ENCODE measurements at regions not wholly inside any gene's neighbourhood (a gene's known extent, or its start where the extent isn't known, plus 50 kb on each side); places are given as distances from the start of the nearest gene placed in this dataset.
"Not testable (repeated sequence)": the region's sequence is repeated elsewhere in the genome, so short reads cannot be mapped to it uniquely, and the experiment has no call there.

DNA sequence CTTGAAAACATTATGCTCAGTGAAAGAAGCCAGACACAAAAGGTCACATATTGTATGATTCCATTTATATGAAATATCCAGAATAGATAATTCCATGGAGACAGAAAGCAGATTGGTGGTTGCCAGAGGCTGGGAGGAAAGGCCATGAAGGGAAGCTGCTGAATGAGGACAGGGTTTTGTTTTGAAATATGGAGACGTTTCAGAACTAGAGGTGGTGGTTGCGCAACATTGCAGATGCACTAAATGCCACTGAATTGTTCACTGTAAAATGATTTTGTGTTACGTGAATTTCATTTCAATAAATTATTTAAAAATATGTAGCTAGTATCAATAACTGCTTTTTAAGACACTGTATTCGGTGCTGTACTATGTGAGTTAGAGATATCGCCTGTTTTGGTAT, 101.7 kb upstream of the ZNF236 start:
- no peak for DNase-seq (ENCODE audit: low read depth)

DNA sequence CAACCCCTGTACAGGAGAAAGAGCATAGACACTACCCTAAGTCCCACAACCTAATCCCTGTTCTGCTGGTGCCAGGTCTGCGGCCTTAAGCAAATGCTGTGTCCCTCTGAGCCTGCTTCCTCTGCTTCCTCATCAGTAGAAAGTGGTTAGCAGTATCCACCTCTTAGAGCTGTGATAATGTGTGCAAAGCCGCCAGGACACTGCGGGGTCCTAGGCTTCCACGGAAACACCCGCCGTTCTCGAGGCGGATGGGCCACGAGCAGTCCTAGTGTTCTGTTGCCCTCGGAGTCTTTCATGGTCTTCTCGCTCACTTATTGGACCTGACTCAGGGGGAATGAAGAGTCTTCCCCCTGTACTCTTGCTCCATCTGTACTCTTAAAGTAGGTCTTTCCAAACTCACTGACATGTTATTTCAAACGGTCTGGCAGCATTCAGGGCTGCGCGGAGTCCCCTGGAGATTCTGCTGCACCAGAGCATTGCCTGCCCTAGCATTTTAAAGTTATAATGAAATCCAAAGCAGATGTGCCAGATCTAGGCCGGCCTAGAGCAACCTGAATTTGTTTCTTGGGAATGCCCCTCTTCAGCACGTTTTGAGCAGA, 107.2 kb upstream of the ZNF236 start:
- no peak for DNase-seq (ENCODE audit: low read depth)

DNA sequence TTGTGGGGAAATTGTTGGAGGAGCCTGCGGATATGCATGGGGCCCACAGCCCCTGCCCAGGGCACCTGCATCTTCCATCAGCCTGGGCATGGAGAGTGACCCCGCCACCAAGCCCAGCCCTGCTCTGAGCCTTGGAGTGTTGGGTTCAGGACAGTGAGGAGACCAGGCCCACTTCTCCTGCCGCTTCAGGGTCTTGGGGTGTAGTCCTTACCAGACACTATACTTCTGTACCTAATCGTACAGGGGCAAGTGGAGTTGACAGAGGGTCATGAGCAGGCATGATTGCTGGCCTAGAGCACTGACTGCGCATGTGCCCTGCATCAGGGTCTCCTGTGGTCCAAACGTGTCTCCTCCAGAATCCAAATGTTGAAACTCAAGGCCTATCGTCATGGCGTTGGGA, 108.9 kb upstream of the ZNF236 start:
- DNase-seq (ENCODE audit: low read depth): no peak

DNA sequence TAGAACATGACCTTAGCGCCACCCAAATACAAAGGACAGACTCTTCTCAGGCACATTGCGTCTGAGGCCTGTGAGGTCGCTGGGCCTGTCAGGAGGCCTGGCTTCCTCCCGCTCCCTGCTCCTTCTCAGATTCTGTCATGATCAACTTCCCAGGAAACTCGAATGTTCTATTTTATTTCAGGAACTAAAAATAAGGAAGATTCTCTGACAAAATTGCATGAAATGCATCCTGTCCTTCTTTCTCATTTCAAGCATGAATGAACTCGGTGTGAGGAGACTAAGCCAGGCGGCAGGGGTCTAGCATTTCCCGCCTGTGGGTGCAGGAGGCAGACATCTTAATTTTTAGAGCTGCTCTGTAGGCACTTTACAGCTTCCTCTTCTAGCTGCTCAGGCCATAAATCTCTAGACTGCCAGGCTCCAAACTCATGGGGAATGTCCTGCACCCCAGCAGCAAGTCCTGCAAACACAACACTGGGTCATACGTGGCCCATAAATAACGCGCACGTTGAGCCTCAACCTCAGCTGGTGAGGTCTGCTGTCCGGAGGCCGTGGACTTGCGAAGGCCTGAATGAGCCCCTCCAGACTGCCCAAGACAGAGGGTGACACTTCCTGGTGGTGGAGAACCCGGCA, 109.7 kb upstream of the ZNF236 start:
- DNase-seq (ENCODE audit: low read depth): no peak

DNA sequence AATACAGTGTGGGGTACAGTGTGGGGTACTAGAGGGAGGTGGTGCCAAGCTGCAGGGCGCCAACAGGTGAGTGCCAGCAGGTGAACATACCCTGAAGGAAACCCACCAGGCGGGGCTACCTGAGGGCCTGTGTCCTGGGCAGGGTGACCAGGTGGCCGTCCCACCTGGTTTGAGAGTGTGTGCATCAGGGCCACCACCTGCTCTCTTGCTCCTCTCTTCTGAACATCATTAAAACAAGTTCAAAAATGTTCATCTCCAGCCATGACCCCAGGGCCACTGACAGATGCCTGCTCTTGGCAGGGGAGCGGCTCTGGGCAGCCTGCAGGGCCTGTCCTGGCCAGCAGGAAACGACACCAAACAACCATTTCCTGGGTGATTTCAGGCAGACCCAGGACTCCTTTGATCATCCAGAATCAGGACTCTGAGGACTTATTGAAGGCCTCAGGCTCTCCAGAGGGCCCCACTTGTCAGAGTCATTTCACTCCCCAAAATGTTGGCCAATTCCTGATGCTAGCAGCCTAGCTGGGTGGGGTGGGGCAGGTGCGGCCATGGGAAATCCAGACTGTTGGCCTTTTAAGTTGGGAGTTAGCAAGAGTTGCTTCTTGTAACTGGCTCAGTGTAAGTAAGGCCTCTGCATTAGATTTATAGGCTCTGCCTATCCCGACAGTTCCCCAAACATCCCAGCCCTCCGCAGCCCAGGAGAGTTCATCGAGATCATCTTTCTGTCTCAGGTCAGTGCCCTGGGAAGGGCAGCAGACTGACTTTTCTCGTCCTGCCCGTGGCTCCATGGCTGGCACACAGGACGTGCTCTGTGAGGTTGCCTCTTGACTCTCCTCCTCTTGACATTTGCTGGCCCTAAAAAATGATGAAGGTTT, 111.5 kb upstream of the ZNF236 start:
- DNase-seq (ENCODE audit: low read depth): no peak

DNA sequence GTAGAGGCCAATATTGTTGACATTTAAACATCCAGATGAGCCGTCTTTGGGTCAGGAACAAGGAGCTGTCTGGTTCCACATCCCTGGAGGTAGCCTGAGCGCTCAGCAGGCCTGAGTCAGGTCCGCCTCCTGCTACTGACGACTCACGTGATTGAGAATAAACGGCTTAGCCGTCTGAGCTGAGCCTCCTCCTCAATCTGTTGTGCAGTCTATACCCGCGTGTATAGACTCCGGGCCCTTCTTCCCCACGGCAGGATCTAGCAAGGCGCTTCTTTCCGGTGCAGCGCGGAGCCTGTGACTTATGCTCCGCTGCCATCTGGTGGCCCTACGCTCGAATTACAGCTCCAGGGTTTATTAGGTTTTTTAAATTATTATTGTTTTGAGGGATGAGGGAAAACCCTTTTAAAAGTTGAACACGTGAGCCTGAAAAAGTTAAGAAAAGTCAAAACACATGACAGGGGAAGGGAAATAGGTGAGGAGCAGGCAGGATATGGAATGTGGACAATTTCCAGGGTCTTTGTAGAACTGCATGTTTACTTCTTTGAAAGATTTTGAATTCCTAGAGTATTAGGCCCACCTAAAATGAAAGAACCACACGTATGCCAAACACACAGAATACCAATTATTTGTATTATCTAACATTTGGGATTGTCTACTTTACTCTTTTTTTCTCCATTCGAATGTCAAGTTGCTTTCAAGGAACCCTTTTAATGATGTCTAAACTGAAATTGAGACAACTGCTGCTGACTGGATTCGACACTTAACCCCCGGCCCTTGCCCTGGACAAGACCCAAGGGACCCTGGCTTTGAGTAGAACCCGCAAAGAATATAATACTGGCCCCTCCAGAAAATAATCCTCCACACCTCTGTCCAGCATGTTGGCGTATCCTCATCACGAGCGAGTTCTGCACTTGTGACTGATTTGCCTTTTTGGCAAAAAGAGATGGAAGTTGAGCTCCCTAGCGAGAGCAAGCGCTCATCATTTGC, 112.4 kb upstream of the ZNF236 start:
- DNase-seq (ENCODE audit: low read depth): peak; percentile 36

DNA sequence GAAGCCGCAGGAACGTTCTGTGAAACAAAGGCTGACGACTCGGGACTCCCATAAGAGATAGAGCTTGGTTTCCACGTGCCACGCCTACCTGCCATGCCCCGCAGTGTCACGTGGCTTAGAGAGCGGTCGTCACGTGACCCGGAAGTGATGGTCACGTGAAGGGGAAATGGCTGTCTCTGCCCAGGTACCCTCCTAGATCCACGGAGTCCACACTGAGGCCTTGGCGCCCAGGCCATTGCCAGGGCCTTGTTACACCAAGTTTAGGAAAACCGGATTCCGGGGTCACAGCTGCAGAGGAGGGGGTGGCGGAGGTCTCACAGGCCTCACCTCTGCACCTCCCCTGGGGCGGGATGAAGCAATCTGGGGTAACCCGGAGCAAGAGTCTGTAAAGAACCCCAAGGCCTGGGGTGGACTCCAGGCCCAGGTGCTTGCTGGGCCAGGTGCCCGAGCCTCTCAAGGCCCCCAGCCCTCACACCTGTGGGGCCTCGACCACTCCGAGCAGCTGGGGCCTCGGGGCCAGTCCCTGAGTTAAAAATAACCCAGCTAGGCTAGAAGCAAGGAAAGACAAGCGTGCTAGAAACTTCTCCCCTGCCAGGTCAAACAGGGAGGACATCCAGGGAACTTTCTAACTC, 113.5 kb upstream of the ZNF236 start:
- DNase-seq (ENCODE audit: low read depth): no peak

DNA sequence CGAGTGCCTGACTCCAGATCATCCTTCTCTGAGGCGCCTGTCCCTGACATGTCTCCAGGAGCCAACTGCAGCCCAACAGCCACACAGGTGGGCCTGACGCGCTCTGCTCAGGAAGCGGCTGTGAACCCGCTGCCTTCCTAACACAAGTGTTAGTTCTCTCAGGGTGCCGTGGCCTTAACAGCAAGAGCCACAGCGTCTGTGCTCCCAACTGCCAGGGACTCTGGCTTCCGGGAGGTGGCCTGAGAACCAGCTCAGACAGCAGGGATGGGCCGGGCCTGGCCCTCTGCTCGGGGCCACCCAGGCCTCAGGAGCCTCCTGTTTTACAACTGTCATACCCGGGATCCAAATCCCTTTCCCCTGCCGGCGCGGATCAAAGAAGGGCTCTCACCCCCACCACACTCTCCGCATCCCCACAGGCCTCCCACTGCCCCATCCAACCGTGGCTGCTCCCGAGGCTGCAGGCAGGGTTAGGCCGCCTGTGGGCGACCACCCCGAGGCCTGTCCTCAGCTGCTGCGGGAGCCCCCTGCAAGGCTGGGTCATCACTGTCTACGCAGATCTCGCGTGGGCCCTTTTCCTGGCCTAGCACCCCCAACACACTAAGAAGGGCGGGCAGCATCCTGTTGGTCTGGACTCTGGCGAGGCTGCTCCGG, 114.2 kb upstream of the ZNF236 start:
- no peak for DNase-seq (ENCODE audit: low read depth)

DNA sequence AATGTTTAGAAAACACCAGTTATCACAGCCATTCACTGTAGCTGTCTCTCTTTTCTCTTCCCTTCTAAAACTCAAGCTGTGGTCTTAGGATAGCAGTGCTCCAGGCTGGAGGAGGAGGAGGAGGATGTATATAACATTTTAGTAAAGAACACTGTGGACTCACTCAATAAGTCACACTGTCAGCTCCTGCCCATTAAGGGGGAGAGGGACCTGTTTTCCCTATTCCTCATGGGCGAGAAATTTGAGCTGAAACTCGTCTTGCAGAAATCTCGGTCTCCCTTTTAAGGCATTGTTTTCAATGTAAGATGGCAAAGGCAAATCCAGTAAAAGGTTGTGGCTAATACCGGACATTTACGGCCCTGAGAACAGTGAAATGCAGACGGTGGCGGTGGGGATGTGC, 114.8 kb upstream of the ZNF236 start:
- no peak for DNase-seq (ENCODE audit: low read depth)

DNA sequence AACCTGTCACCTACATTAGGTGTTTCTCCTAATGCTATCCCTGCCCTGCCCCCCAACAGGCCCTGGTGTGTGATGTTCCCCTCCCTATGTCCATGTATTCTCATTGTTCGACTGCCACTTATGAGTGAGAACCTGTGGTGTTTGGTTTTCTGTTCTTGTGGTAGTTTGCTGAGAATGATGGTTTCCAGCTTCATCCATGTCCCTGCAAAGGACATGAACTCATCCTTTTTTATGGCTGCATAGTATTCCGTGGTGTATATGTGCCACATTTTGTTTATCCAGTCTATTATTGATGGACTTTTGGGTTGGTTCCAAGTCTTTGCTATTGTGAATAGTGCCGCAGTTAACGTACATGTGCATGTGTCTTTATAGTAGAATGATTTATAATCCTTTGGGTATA, 117.8 kb upstream of the ZNF236 start:
- DNase-seq (ENCODE audit: low read depth): not testable (repeated sequence)

DNA sequence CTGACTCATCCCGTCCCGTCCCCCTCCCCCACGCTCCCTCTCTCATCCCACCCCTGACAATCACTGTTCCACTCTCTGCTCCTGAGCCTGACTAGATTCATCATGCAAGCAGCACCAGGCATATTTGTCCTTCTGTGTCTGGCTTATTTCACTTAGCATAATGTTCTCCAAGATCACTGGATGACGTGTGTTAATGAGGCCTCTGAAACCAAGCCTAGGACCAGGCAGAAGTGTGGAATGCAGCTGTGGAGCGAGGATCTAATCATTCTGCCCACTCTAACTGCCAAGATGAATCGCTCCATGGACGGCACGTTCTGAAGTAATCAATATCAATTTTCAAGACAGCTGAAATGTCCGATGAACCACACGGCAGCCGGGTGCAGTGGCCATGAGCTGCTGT, 122.4 kb upstream of the ZNF236 start:
- DNase-seq (ENCODE audit: low read depth): no peak

DNA sequence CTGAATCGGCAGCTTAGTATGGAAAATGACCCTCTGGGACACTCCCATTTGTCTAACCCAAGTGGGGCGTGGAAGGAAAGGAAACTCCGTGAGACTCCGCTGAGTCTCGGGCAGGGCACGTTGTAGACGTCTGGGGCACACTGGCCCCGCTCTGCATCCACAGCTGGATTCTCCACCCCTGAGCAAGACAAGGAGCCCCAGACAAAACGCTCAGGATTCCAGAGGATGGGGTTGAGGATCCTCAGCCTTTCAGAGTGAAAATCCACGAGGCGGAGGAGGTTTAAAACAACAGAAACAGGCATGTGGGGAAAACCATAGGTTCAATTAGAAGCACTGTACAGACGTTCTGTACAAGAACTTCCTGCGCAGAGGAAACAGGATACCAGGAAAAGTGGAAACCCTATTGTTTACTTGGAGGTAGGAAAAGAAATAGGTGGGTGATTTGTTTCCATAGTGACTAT, 124.9 kb upstream of the ZNF236 start:
- no peak for DNase-seq (ENCODE audit: low read depth)

DNA sequence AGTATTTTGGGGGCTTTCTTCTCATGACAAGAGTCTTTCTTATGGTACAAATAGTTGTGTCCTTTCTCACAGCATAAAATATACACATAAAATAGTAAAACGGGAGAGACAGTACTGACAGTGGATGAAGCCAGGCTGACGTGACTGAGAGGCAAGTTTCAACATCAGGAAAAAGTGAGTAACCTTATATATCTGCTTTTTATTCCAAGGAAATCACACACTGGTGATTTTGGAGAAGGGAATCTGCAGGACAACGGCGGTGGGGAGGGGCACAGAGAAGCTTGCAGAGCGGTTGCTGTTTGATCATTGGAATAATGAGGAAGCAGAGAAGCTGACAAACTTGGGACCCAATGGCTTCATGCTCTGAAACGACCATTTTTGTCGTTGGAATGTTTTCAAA, 130.6 kb upstream of the ZNF236 start:
- no peak for DNase-seq (ENCODE audit: low read depth)

DNA sequence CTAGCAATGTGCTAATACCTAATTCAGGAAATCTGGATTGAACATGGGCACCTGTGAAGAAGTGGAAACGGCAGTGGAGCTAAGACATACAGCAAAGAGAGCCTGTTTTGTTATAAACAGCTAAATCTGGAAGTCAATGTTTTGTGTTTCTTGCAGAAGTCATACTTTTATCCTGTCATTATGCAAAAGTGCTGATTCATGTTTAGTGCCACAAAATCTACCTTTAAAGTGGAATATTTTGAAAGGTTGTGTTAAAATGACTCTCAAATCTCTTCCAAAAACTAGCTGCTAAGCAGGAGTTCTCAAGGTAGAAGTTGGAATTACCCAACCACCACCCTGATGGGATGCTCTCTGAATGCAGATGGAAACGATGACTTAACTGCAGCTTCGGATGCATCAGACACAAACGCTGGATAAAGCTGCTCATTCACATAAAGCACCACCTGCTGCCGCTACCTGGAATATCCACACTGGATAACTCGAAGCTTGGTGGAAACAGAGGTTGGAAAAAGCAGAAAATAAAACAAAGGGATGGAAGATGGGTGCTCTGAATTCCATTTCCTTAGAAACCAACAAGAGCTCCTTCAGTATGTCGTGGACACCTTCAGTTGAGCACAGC, 132.6 kb upstream of the ZNF236 start:
- DNase-seq (ENCODE audit: low read depth): no peak

DNA sequence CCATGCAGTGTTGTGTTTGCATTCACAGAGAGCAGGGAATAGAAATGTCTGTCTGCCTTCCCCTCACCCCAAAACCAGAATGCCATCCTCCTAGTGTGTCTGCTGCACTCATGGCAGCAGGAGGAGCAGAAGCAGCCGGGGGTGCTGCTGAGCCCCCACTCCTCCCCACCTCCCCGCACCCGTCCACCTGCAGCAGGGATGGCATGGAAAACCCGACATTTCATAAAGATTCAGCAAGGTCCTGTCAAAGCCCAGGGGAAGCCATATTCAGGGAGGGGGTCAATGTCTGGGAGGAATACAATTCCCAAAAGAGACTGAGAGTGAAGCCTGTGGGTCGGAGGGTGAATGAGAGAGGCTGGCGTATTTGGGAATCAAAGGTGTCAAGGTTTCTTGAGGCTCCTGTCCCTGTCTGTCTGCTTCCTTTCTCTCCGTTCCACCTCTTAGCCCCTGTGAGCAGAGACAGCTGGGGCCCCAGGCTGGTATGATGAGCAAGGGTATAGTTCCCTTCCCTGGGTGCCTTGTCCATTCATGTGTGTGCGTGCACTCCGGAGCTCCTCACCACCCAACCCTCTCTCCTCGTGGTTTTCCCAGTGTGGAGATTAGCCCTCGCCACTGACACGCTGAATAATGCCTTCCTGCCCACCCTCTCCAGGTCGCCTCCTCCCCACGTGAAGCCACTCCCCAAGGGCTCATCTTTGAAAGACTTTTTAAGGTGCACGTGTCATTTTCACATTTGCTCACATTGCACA, 133.5 kb upstream of the ZNF236 start:
- no peak for DNase-seq (ENCODE audit: low read depth)

DNA sequence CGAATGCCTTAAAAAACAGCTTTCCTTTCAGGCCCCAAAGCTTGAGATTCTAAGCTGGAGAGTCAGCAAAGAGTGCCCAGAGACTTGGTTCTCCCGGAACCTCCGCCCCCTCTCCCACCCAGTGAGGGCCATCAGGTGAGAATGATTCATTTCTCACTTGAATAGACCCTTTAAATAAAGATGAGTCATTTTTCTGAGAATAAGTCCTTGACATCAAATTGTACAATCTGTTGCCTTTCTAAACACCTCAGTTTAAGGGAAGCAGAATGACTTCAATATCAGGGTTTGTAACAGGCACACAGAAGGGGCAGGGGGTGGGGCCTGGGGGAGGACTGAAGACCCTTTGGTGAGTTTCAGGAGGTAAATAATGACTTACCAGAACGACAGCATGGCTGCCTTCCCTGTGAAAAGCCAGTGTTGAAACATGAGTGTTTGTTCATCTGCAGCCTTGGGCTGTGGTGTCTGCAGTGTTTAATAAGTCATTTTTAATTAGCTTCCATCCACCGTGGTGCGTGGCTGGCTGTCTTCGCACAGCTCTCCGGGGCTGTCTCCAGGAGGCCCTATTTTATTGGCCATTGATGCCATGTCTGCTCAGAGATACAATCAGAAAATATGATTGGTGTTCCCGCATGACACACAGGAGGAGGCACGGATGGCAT, 134.9 kb upstream of the ZNF236 start:
- DNase-seq (ENCODE audit: low read depth): peak; percentile 11

DNA sequence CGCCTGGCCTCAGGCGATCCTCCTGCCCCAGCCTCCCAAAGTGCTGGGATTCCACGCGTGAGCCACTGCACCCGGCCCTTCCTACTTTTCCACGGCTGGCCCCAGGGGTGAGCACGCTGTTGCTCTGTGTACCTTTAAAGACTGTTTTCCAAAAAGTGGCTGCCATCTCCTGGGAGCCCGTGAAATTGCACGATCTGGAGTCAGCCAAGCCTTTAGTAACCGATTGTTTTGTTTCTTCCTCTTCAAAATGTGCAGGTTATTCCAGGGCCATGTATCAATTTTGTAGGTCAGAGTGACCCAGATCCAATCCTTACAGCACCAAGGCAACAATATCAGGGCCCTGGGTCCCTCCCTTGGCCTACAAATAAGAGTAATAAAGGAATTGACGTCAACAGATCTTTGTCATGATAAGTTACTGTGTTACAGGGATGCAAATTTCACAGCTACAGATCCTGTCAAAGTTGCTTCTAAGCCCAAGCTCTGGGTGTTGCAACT, 135.6 kb upstream of the ZNF236 start:
- no peak for DNase-seq (ENCODE audit: low read depth)

DNA sequence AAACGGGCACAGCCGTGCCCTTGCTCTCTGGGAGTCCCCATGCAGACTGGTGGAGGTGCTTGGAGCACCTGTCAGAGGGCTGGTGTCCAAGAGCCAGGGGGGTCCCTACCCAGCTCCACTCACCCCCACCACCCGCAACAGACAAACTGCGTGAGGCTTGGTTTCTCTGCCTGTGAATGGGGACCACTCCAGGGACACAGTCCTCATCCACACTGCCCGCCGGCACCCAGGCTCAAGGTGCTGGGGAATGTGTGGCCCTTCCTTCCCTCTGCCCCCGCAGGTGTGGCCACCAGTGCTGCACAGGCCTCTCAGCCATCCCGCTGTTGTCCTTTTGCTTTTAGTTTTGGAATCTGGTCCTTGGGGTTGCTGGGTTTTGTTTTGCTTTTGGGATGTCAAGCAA, 136.5 kb upstream of the ZNF236 start:
- DNase-seq (ENCODE audit: low read depth): no peak

DNA sequence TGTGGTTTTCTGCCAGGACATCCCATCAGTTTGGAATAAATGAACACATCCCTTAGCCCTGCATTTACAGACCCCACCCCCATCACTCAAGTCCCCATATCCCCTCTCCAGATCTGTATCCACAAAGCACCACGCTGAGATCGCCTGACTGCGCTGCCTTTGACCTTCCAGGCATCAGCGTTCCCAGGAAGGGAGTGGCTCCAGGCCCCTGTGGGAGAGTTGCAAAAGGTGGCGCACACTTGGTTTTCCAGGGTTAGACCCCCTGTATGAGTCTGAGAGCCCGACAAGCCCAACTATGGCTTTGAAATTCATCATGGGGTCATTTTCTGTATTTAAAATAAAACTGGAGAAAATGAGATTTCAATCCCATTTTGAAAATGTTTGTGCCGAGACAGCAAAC, 137.0 kb upstream of the ZNF236 start:
- DNase-seq (ENCODE audit: low read depth): no peak

Data from activated gamma-delta T cell treated with anti-CD3 and anti-CD28 coated beads, Interleukin-2, amount 50 U/mL, for 16 hours (primary cell).